SK-N-SH (cell line): ENCODE measurements at regions not wholly inside any gene's neighbourhood (a gene's known extent, or its start where the extent isn't known, plus 50 kb on each side); places are given as distances from the start of the nearest gene placed in this dataset.

Experiments
- CTCF ChIA-PET: fragments of 300-600, 350-600 bp; formaldehyde crosslinking; extraction: SDS; loops from one replicate; lab custom pipeline; 2021; lab: Yijun Ruan, JAX
- POLR2A ChIA-PET: fragments of 350-600 bp; sonication (Branson Sonifier 250); formaldehyde crosslinking; extraction: SDS; loops from one replicate; lab custom pipeline; 2020; ENCODE audit warnings: antibody characterized with exemption, inconsistent platforms; lab: Yijun Ruan, JAX
- DNase-seq: peaks from one replicate; pipeline ENCODE4 v3.0.0; 2012
- H2AFZ ChIP-seq: fragments of 200-600 bp; sonication (generic); 2 replicates; pipeline ENCODE4 v1.8.1; 2016; ENCODE audit warnings: antibody characterized with exemption, mild to moderate bottlenecking, low read depth
- H3F3A ChIP-seq: fragments of 200-600 bp; sonication (generic); replicated peaks from 2 replicates; pipeline ENCODE3; 2016; ENCODE audit warnings: antibody characterized with exemption, mild to moderate bottlenecking; ENCODE audit not compliant: insufficient read depth
- H3K27ac ChIP-seq, 2 experiments: fragments of 200-500 bp in 1 of 2; fragments of 200-600 bp in 1 of 2; sonication (Bioruptor generic) in 1 of 2; sonication (generic), shearing (Covaris generic) in 1 of 2; 2 replicates each; pipeline versions ENCODE4 v1.5.1 to v1.6.1; 2014 to 2016; ENCODE audit warnings: low read depth in 2 of 2, inconsistent platforms in 1 of 2, low read length in 1 of 2, mild to moderate bottlenecking in 1 of 2, mixed read lengths in 1 of 2
- H3K27me3 ChIP-seq: fragments of 200-600 bp; sonication (generic), shearing (Covaris generic); 2 replicates; pipeline ENCODE4 v1.6.1; 2016; ENCODE audit warnings: mixed run types; ENCODE audit not compliant: insufficient read depth
- H3K36me3 ChIP-seq, 2 experiments: fragments of 200-500 bp in 1 of 2; fragments of 200-600 bp in 1 of 2; sonication (Bioruptor generic) in 1 of 2; sonication (generic) in 1 of 2; replicated peaks in 1 of 2; 2 replicates each; pipeline versions ENCODE3 to v1.5.1; 2014 to 2016; ENCODE audit warnings: low read length in 1 of 2, mild to moderate bottlenecking in 1 of 2; ENCODE audit not compliant: insufficient read depth in 2 of 2, control insufficient read depth in 1 of 2
- H3K4me1 ChIP-seq, 2 experiments: fragments of 200-500 bp in 1 of 2; fragments of 200-600 bp in 1 of 2; sonication (Bioruptor generic) in 1 of 2; sonication (generic), shearing (Covaris generic) in 1 of 2; 2 replicates each; pipeline versions ENCODE4 v1.5.1 to v1.6.1; 2014 to 2016; ENCODE audit warnings: low read depth in 1 of 2, low read length in 1 of 2, mixed run types in 1 of 2; ENCODE audit not compliant: insufficient read depth in 2 of 2, control insufficient read depth in 1 of 2
- H3K4me2 ChIP-seq: fragments of 200-600 bp; sonication (generic), shearing (Covaris generic); 2 replicates; pipeline ENCODE4 v1.6.1; 2017; ENCODE audit warnings: mixed run types
- H3K4me3 ChIP-seq, 2 experiments: fragments of 200-500 bp in 1 of 2; fragments of 200-600 bp in 1 of 2; sonication (Bioruptor generic) in 1 of 2; sonication (generic), shearing (Covaris generic) in 1 of 2; 2 replicates each; pipeline versions ENCODE4 v1.5.1 to v1.8.1; 2014 to 2016; ENCODE audit warnings: low read depth in 2 of 2, inconsistent platforms in 1 of 2, low read length in 1 of 2, mild to moderate bottlenecking in 1 of 2, mixed read lengths in 1 of 2, moderate library complexity in 1 of 2
- H3K79me2 ChIP-seq: fragments of 200-600 bp; sonication (generic); 2 replicates; pipeline ENCODE4 v1.8.1; 2017; ENCODE audit warnings: mild to moderate bottlenecking; ENCODE audit not compliant: insufficient read depth
- H3K9ac ChIP-seq: fragments of 200-600 bp; sonication (generic); 2 replicates; pipeline ENCODE4 v1.6.1; 2017; ENCODE audit warnings: mixed run types
- H3K9me2 ChIP-seq: fragments of 200-600 bp; sonication (generic); 2 replicates; pipeline ENCODE4 v1.6.1; 2017; ENCODE audit warnings: mixed run types
- H3K9me3 ChIP-seq: fragments of 200-600 bp; sonication (generic); 2 replicates; pipeline ENCODE4 v1.6.1; 2017; ENCODE audit warnings: mixed run types, mild to moderate bottlenecking, moderate library complexity
- H4K20me1 ChIP-seq: fragments of 200-600 bp; sonication (generic); 2 replicates; pipeline ENCODE4 v1.6.1; 2017; ENCODE audit warnings: mild to moderate bottlenecking, mixed run types; ENCODE audit not compliant: insufficient read depth
- CHD2 ChIP-seq: fragments of 150-350 bp; IDR thresholded peaks from 2 replicates; pipeline ENCODE4 v1.6.1; 2018; ENCODE audit warnings: low read length; ENCODE audit not compliant: partially characterized antibody
- FOXJ3 ChIP-seq: sonication (generic); formaldehyde crosslinking; IDR thresholded peaks from 2 replicates; pipeline ENCODE4 v1.5.1; 2020; ENCODE audit warnings: mild to moderate bottlenecking, missing genetic modification reagents
- FOXM1 ChIP-seq: IDR thresholded peaks from 2 replicates; pipeline ENCODE4 v1.4.0; 2012; ENCODE audit warnings: low read depth, mild to moderate bottlenecking
- GABPA ChIP-seq: IDR thresholded peaks from 2 replicates; pipeline ENCODE4 v1.4.0; 2012; ENCODE audit warnings: low read depth, mild to moderate bottlenecking
- JUND ChIP-seq: IDR thresholded peaks from 2 replicates; pipeline ENCODE4 v1.4.0; 2012
- NFIC ChIP-seq: IDR thresholded peaks from 2 replicates; pipeline ENCODE4 v1.4.0; 2012; ENCODE audit warnings: borderline replicate concordance
- NRF1 ChIP-seq: IDR thresholded peaks from 2 replicates; pipeline ENCODE4 v1.6.1; 2012; ENCODE audit warnings: low read depth, mild to moderate bottlenecking, low read length
- PBX3 ChIP-seq: IDR thresholded peaks from 2 replicates; pipeline ENCODE4; 2012
- RAD21 ChIP-seq: IDR thresholded peaks from 2 replicates; pipeline ENCODE4 v1.6.1; 2012; ENCODE audit warnings: mild to moderate bottlenecking, low read length
- RXRA ChIP-seq: IDR thresholded peaks from 2 replicates; pipeline ENCODE4 v1.4.0; 2012; ENCODE audit warnings: low read depth, mild to moderate bottlenecking, borderline replicate concordance
- TEAD4 ChIP-seq: IDR thresholded peaks from 2 replicates; pipeline ENCODE4 v1.4.0; 2012; ENCODE audit warnings: mild to moderate bottlenecking, borderline replicate concordance; ENCODE audit not compliant: insufficient read depth
- USF2 ChIP-seq: fragments of 150-350 bp; IDR thresholded peaks from 2 replicates; pipeline ENCODE4 v1.6.1; 2017; ENCODE audit warnings: antibody characterized with exemption, low read length, low read depth, borderline replicate concordance
- WGBS: methylation state at CpG from one replicate; pipeline ENCODE4 v1.1.6; 2017; ENCODE audit warnings: low lambda C conversion rate; 5-methylcytosine and 5-hydroxymethylcytosine counted together
- TF ChIP-seq, protein P1 (sequence below): IDR thresholded peaks from 2 replicates; pipeline ENCODE4 v1.4.0; 2012; ENCODE audit warnings: low read depth, borderline replicate concordance
- TF ChIP-seq, protein P2 (sequence below): fragments of 150-350 bp; IDR thresholded peaks from 2 replicates; pipeline ENCODE4 v1.6.1; 2016; ENCODE audit warnings: mild to moderate bottlenecking, low read depth, low read length

GRCh38 chr9:135204177-135204576 lies 116.7 kb downstream of the OLFM1 start:
- 50% methylated on average over 8 of the region's 8 CpGs for WGBS
- Histone ChIP-seq H3K9me3 (no peaks in the 10 kb centered on the region), H3K36me3 (no peaks in the 10 kb centered on the region), H3K9me2 (no peaks in the 10 kb centered on the region), H3K4me2 (no peak overlapping the region), H3K27ac (no peak overlapping the region), H3K79me2 (no peaks in the 10 kb centered on the region), H3K9ac (no peak overlapping the region), H4K20me1 (no peaks in the 10 kb centered on the region), H3K27me3 (no peaks in the 10 kb centered on the region), H3K4me3 (no peak overlapping the region), H3F3A (no peaks in the 10 kb centered on the region), H2AFZ (no peak overlapping the region)
- no peak for DNase-seq
- CTCF ChIA-PET: interaction anchor here (0.7 to 1.0 kb wide), 2 partner anchors 10 to 208 kb away, joined by 3 to 4 read pairs; no protein-coding TSS in a partner anchor
- TF ChIP-seq NRF1 (no peak), GABPA (no peak), RXRA (no peak), NFIC (no peak), RAD21 (no peak), FOXJ3 (CRISPR knock-in tag) (no peak), CHD2 (no peak), USF2 (no peak), FOXM1 (no peak), PBX3 (no peak), TEAD4 (no peak), JUND (no peak)
- TF ChIP-seq, protein P1, sequence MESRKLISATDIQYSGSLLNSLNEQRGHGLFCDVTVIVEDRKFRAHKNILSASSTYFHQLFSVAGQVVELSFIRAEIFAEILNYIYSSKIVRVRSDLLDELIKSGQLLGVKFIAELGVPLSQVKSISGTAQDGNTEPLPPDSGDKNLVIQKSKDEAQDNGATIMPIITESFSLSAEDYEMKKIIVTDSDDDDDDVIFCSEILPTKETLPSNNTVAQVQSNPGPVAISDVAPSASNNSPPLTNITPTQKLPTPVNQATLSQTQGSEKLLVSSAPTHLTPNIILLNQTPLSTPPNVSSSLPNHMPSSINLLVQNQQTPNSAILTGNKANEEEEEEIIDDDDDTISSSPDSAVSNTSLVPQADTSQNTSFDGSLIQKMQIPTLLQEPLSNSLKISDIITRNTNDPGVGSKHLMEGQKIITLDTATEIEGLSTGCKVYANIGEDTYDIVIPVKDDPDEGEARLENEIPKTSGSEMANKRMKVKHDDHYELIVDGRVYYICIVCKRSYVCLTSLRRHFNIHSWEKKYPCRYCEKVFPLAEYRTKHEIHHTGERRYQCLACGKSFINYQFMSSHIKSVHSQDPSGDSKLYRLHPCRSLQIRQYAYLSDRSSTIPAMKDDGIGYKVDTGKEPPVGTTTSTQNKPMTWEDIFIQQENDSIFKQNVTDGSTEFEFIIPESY: no peak
- TF ChIP-seq, protein P2, sequence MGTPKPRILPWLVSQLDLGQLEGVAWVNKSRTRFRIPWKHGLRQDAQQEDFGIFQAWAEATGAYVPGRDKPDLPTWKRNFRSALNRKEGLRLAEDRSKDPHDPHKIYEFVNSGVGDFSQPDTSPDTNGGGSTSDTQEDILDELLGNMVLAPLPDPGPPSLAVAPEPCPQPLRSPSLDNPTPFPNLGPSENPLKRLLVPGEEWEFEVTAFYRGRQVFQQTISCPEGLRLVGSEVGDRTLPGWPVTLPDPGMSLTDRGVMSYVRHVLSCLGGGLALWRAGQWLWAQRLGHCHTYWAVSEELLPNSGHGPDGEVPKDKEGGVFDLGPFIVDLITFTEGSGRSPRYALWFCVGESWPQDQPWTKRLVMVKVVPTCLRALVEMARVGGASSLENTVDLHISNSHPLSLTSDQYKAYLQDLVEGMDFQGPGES: no peak
- TF ChIP-seq, all 33 proteins: peak for 0
- no peaks in the 10 kb centered on the region for H3K4me1 ChIP-seq
- POLR2A ChIA-PET: no interaction called here
